Panc1 (cell line): ENCODE measurements at regions not wholly inside any gene's neighbourhood (a gene's known extent, or its start where the extent isn't known, plus 50 kb on each side); places are given as distances from the start of the nearest gene placed in this dataset.

Experiments used
- POLR2AphosphoS5 ChIP-seq: IDR thresholded peaks from 2 replicates; pipeline ENCODE4 v1.6.1; 2012; ENCODE audit warnings: mild to moderate bottlenecking, low read depth, low read length, moderate library complexity
- SIN3A ChIP-seq: IDR thresholded peaks from 2 replicates; pipeline ENCODE4 v1.6.1; 2012; ENCODE audit warnings: low read depth, mild to moderate bottlenecking, low read length, moderate library complexity, borderline replicate concordance; ENCODE audit not compliant: insufficient read depth
- TF ChIP-seq, protein P1 (sequence below): fragments of 450-650 bp; IDR thresholded peaks from 2 replicates; pipeline ENCODE4 v1.5.1; 2017; ENCODE audit warnings: mild to moderate bottlenecking

DNA sequence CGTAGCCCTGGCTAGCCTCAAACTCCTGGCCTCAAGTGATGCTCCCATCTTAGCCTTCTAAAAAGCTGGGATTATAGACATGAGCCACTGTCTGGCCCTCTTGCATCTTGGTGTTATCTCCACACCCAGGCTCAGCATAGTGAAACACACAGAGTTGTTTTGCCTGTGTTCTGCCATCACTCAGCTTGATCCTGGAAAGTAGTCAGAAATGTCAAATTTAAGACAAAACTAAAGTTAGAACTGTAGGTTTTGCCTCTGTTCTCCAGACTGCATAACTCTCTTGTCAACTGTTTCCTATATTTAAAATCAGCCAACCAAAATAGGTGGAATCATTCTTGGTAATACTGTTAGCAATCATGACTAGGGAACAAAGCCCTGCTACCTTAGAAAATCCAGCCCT lies 72.1 kb upstream of the GULP1 start:
- TF ChIP-seq, protein P1, sequence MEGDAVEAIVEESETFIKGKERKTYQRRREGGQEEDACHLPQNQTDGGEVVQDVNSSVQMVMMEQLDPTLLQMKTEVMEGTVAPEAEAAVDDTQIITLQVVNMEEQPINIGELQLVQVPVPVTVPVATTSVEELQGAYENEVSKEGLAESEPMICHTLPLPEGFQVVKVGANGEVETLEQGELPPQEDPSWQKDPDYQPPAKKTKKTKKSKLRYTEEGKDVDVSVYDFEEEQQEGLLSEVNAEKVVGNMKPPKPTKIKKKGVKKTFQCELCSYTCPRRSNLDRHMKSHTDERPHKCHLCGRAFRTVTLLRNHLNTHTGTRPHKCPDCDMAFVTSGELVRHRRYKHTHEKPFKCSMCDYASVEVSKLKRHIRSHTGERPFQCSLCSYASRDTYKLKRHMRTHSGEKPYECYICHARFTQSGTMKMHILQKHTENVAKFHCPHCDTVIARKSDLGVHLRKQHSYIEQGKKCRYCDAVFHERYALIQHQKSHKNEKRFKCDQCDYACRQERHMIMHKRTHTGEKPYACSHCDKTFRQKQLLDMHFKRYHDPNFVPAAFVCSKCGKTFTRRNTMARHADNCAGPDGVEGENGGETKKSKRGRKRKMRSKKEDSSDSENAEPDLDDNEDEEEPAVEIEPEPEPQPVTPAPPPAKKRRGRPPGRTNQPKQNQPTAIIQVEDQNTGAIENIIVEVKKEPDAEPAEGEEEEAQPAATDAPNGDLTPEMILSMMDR: no peak
- TF ChIP-seq SIN3A (no peak), POLR2AphosphoS5 (no peak)
